ENCODE measurements at regions not wholly inside any gene's neighbourhood (a gene's known extent, or its start where the extent isn't known, plus 50 kb on each side); places are given as distances from the start of the nearest gene placed in this dataset.

DNA sequence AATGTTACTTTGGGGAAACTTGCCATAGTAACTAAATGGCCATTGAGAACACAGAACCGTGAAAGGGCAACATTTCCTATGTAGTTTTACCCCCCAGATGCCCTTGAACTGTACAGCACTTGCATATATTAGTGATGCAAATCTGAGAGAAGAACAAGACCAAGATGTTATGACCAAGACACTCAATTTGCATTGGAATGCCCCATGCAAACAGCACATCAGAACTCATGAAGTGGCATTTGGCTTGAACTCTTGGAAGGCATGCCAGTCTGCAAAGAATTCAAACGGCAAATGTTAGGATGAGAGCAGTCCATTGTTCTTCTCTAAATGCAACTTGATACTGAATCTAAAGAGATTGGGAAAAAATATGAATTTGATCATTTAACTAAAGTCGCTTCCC, 139.4 kb upstream of the CXorf66 start:
- Histone ChIP-seq H3K4me3 (no peak overlapping the region), H3K4me1 (no peaks in the 10 kb centered on the region), H3K9me3 (no peaks in the 10 kb centered on the region), H3K27ac (no peak overlapping the region), H3K4me2 (no peak overlapping the region)
- no peak for ATAC-seq
- no peak for FAIRE-seq
- WGBS (ENCODE audit: missing lambda C conversion rate) = 16% methylated on average over 3 of the region's 3 CpGs
- TF ChIP-seq NR3C1 (IDR thresholded peaks at IDR 0.05) (no peak), BHLHE40 (IDR thresholded peaks at IDR 0.05; ENCODE audit: low read depth, low read length) (no peak), CHD4 (IDR thresholded peaks at IDR 0.05; ENCODE audit: borderline replicate concordance) (no peak), FOXS1 (CRISPR knock-in tag; IDR thresholded peaks at IDR 0.05) (no peak), MAZ (IDR thresholded peaks at IDR 0.05; ENCODE audit: borderline replicate concordance, low read depth, low read length) (no peak), CHD2 (IDR thresholded peaks at IDR 0.05; ENCODE audit: low read length, partially characterized antibody) (no peak)
- TF ChIP-seq, protein P1, sequence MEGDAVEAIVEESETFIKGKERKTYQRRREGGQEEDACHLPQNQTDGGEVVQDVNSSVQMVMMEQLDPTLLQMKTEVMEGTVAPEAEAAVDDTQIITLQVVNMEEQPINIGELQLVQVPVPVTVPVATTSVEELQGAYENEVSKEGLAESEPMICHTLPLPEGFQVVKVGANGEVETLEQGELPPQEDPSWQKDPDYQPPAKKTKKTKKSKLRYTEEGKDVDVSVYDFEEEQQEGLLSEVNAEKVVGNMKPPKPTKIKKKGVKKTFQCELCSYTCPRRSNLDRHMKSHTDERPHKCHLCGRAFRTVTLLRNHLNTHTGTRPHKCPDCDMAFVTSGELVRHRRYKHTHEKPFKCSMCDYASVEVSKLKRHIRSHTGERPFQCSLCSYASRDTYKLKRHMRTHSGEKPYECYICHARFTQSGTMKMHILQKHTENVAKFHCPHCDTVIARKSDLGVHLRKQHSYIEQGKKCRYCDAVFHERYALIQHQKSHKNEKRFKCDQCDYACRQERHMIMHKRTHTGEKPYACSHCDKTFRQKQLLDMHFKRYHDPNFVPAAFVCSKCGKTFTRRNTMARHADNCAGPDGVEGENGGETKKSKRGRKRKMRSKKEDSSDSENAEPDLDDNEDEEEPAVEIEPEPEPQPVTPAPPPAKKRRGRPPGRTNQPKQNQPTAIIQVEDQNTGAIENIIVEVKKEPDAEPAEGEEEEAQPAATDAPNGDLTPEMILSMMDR (IDR thresholded peaks at IDR 0.05) = no peak
- ChIA-PET CTCF (no interaction called here), POLR2A (no interaction called here)
- DNase-seq (ENCODE audit: low read depth in 1 of 2, low spot score in 1 of 2) = no peak

DNA sequence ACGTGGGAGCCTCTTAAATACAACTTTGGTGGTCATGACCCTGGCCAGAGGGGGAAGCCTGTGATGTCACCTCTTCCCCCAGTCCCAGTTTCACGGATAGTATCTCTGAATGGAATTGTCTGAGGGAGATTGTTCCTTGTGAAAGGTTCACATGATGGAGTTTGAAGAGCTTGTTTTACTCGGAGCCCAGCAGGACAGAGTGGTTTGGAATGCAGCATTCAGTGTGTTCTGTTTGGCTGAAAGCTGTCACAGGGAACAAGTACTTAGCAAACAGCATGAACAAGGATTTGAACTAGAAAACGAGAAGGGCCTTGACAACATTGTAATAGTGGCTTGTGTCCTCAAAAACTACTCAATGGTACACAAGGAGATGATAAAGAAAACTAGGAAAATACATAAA, 133.9 kb upstream of the CXorf66 start:
- FAIRE-seq = no peak
- 5% methylated on average over 4 of the region's 4 CpGs for WGBS (ENCODE audit: missing lambda C conversion rate)
- no peak for DNase-seq (ENCODE audit: low read depth in 1 of 2, low spot score in 1 of 2)
- no peaks in the 10 kb centered on the region for H3K9me3 ChIP-seq
- TF ChIP-seq NPAS2 (CRISPR knock-in tag; IDR thresholded peaks at IDR 0.05; ENCODE audit: borderline replicate concordance) (no peak), GATA3 (IDR thresholded peaks at IDR 0.05; ENCODE audit: borderline replicate concordance) (no peak), CBX8 (IDR thresholded peaks at IDR 0.05) (no peak)
- TF ChIP-seq, protein P2, sequence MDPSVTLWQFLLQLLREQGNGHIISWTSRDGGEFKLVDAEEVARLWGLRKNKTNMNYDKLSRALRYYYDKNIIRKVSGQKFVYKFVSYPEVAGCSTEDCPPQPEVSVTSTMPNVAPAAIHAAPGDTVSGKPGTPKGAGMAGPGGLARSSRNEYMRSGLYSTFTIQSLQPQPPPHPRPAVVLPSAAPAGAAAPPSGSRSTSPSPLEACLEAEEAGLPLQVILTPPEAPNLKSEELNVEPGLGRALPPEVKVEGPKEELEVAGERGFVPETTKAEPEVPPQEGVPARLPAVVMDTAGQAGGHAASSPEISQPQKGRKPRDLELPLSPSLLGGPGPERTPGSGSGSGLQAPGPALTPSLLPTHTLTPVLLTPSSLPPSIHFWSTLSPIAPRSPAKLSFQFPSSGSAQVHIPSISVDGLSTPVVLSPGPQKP (IDR thresholded peaks at IDR 0.05; ENCODE audit: low read depth, low read length) = no peak
- no peak overlapping the region for H3K4me2 ChIP-seq
- POLR2A ChIA-PET = no interaction called here
- no peak overlapping the region for H3K27ac ChIP-seq
- CTCF ChIA-PET = no interaction called here
- no peaks in the 10 kb centered on the region for H3K4me1 ChIP-seq
- no peak overlapping the region for H3K4me3 ChIP-seq
- no peak for ATAC-seq

DNA sequence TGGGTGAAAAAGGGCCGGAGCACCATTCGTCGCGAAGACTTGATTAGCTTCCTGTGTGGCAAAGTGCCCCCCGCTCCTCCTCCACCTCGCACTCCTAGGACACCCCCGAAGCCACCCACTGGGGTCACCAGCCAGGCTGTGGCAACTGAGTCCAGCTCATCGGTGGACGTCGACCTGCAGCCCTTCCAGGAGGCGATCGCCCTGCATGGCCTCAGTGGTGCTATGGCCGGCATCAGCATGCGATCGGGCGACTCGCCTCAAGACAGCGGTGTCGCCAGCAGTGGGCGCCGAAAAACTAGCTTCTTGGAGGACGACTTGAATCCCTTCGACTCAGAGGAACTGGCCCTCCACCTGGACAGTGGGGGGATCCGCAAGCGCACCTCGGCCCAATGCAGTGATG, 126.8 kb upstream of the CXorf66 start:
- no peak for FAIRE-seq
- Histone ChIP-seq H3K4me1 (no peaks in the 10 kb centered on the region), H3K27ac (no peak overlapping the region), H3K9me3 (no peaks in the 10 kb centered on the region), H3K4me2 (peak overlapping the region; percentile 99; the same call in 2 of the 3 replicates), H3K4me3 (no peak overlapping the region)
- DNase-seq (ENCODE audit: low read depth in 1 of 2, low spot score in 1 of 2) = no peak
- ChIA-PET POLR2A (no interaction called here), CTCF (interaction anchor here (0.7 to 1.2 kb wide), 4 partner anchors 31 to 150 kb away, joined by 3 to 4 read pairs (median 3); no protein-coding TSS in a partner anchor)
- 91% methylated on average over 22 of the region's 26 CpGs for WGBS (ENCODE audit: missing lambda C conversion rate)
- no peak for TF ChIP-seq FOXS1 (CRISPR knock-in tag; IDR thresholded peaks at IDR 0.05)
- TF ChIP-seq CEBPB (IDR thresholded peaks at IDR 0.05) = no peak
- TF ChIP-seq MYC (IDR thresholded peaks at IDR 0.05; ENCODE audit: borderline replicate concordance, low read length) = no peak
- TF ChIP-seq POLR2AphosphoS2 (conservative IDR thresholded peaks at IDR 0.05; ENCODE audit: low read length) = no peak
- TF ChIP-seq HOXB5 (CRISPR knock-in tag; IDR thresholded peaks at IDR 0.05) = no peak
- TF ChIP-seq ZC3H11A (IDR thresholded peaks at IDR 0.05) = no peak
- ATAC-seq = no peak

DNA sequence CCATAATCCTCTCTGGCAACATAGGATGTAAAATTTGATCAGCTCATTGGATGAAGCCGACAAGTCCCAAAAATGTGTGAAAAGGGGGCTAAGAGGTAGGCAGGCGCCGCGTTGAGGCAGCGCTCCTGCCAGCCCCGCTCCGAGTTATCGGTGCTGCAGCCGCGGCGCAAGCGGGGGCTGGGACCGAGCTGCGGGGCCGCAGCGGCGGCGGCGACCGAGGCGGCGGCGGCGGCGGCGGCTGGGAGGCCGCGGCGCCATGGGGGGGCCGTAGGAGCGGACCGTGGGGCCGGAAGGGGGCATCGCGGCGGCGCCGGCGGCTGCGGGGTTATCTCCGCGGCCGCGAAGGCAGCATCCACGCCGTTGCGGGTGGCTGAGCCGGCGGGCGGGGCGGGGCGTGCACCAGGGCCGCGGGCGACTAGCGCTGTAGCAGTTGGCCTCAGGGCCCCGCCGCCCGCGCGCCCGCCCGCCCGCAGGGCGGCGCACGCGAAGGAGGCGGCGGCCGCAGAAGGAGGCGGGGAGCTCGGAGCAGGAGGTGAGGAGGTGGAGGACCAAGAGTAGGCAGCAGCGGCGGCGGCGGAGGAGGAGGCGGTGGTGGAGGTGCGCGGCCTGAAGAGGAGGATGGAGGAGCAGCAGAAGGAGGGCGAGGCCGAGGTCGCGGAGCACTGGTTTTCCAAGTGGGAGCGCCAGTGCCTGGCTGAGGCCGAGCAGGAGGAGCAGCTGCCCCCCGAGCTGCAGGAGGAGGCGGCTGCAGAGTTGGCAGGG, 126.0 kb upstream of the CXorf66 start:
- Histone ChIP-seq H3K4me1 (no peaks in the 10 kb centered on the region), H3K4me3 (peak overlapping the region; percentile 66), H3K27ac (peak overlapping the region; percentile 35 to 84; a peak in 4 of 6 replicates), H3K9me3 (no peaks in the 10 kb centered on the region), H3K4me2 (peak overlapping the region; percentile 99)
- TF ChIP-seq, protein P1 (IDR thresholded peaks at IDR 0.05) = peak; percentile 14; the same call in 1 of the 3 replicates
- TF ChIP-seq HDAC2 (IDR thresholded peaks at IDR 0.05) = no peak
- DNase-seq (ENCODE audit: low read depth in 1 of 2, low spot score in 1 of 2) (peak; percentile 2 to 9), FAIRE-seq (no peak), ATAC-seq (peak; percentile 89 to 93)
- ChIA-PET POLR2A (no interaction called here), CTCF (interaction anchor here (0.7 to 1.3 kb wide), 6 partner anchors 10 to 516 kb away, joined by 3 to 4 read pairs (median 3); no protein-coding TSS in a partner anchor)
- 9% methylated on average over 22 of the region's 88 CpGs for WGBS (ENCODE audit: missing lambda C conversion rate)

Data from A549 (cell line).